Mucosa of descending colon (tissue), 3 donors: ENCODE measurements at regions not wholly inside any gene's neighbourhood (a gene's known extent, or its start where the extent isn't known, plus 50 kb on each side); places are given as distances from the start of the nearest gene placed in this dataset.
"Not testable (repeated sequence)": the region's sequence is repeated elsewhere in the genome, so short reads cannot be mapped to it uniquely, and the experiment has no call there.

ENCODE experiments used
- ATAC-seq: fragments of 200-7000 bp; cut with Tn5 transposase; one replicate; pipeline ENCODE4 v1.9.1; 2020; ENCODE audit warnings: mild to moderate bottlenecking, moderate library complexity
- DNase-seq, 3 donors: peaks; one replicate each; pipeline ENCODE4 v3.0.0-alpha.2; 2020
- H3K36me3 ChIP-seq: fragments of 200-600 bp; one replicate; pipeline ENCODE4 v1.8.0; 2021; ENCODE audit warnings: low read depth, mild to moderate bottlenecking
- H3K4me1 ChIP-seq: fragments of 200-600 bp; one replicate; pipeline ENCODE4 v1.8.0; 2021; ENCODE audit warnings: low read depth, mild to moderate bottlenecking
- H3K4me3 ChIP-seq: fragments of 200-600 bp; one replicate; pipeline ENCODE4 v1.8.0; 2021; ENCODE audit warnings: mild to moderate bottlenecking
- H3K9me3 ChIP-seq: fragments of 200-600 bp; one replicate; pipeline ENCODE4 v1.8.0; 2021; ENCODE audit warnings: mild to moderate bottlenecking
- intact Hi-C, 2 donors: fragments of 100-400 bp; cut with DNase I in 1 of 2; cut with micrococcal nuclease in 1 of 2; formaldehyde crosslinking; loops; one replicate each; pipeline versions ENCODE4 v1.11.0 to v1.11.1; 2022; cut with DNase I, micrococcal nuclease
- TF ChIP-seq, protein P1 (sequence below): fragments of 200-600 bp; IDR thresholded peaks from one replicate; pipeline ENCODE4 v1.8.0; 2022; ENCODE audit warnings: antibody characterized with exemption, mild to moderate bottlenecking
- donor health status: DM: no; HTN: no; CAD: no; lungs with moderate emphysema.
- donor health status: DM: no; HTN: no; CAD: no.
- donor health status: DM: no; HTN: yes; CAD: no.

DNA sequence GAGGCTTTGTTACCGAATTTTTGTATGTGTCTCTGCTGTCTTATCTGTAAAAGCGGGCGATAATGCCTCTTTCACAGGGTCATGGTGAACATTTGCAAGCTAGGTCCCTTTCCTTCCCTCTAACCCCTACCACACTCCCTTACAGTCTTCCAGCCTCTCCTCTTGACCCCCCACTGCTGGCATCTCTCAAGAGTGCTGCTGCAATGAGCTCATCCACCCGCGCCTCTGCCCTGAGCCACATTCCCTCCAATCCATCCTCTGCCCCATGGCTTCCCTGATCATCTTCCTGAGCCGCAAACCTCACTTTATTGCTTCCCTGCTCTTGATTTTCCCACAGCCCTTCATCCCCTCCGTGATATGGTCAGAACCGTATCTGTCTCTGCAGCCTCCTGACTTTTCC lies 343.6 kb downstream of the BCL11B start:
- TF ChIP-seq, protein P1, sequence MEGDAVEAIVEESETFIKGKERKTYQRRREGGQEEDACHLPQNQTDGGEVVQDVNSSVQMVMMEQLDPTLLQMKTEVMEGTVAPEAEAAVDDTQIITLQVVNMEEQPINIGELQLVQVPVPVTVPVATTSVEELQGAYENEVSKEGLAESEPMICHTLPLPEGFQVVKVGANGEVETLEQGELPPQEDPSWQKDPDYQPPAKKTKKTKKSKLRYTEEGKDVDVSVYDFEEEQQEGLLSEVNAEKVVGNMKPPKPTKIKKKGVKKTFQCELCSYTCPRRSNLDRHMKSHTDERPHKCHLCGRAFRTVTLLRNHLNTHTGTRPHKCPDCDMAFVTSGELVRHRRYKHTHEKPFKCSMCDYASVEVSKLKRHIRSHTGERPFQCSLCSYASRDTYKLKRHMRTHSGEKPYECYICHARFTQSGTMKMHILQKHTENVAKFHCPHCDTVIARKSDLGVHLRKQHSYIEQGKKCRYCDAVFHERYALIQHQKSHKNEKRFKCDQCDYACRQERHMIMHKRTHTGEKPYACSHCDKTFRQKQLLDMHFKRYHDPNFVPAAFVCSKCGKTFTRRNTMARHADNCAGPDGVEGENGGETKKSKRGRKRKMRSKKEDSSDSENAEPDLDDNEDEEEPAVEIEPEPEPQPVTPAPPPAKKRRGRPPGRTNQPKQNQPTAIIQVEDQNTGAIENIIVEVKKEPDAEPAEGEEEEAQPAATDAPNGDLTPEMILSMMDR: no peak
- H3K4me3 ChIP-seq: no peak overlapping the region
- ATAC-seq (no peak), DNase-seq (no peak)
- intact Hi-C loops: no loop called here
- H3K36me3 ChIP-seq: no peaks in the 10 kb centered on the region
- H3K4me1 ChIP-seq: no peaks in the 10 kb centered on the region
- H3K9me3 ChIP-seq: no peaks in the 10 kb centered on the region

GRCh38 chr14:98931126-98931525 lies 340.9 kb downstream of the BCL11B start:
- no peak for ATAC-seq
- no peak for DNase-seq
- H3K9me3 ChIP-seq: no peaks in the 10 kb centered on the region
- intact Hi-C loops: no loop called here
- H3K36me3 ChIP-seq: no peaks in the 10 kb centered on the region
- no peak overlapping the region for H3K4me3 ChIP-seq
- TF ChIP-seq, protein P1: no peak
- H3K4me1 ChIP-seq: no peaks in the 10 kb centered on the region

DNA sequence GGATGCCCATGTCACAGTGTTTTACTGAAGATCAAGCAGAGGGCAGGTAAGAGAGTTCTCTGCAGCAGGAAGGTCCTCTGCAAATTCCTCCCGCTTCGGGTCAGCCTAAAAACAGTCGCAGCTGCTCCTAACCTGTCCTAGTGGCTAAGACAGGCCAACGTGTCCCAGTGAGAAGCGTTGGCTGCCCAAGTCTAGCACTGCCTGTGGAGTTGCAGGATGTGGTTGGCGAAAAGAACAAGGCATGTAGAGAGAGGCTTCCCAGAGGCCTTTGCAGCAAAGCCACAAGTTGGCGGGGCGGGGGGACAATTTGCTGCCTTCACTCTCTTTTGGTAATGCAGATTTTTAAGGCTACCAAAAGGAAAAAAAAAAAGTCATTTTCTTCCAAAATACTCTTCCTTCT lies 340.1 kb downstream of the BCL11B start:
- no peaks in the 10 kb centered on the region for H3K36me3 ChIP-seq
- no peaks in the 10 kb centered on the region for H3K9me3 ChIP-seq
- DNase-seq: peak; percentile 54 to 72 (median 58)
- no peaks in the 10 kb centered on the region for H3K4me1 ChIP-seq
- peak; percentile 84 for ATAC-seq
- no peak overlapping the region for H3K4me3 ChIP-seq
- intact Hi-C loops: no loop called here
- TF ChIP-seq, protein P1: no peak

- ATAC-seq (no peak), DNase-seq (no peak)
- Histone ChIP-seq H3K4me3 (no peak overlapping the region), H3K9me3 (no peaks in the 10 kb centered on the region), H3K4me1 (no peaks in the 10 kb centered on the region), H3K36me3 (no peaks in the 10 kb centered on the region)
- intact Hi-C loops: no loop called here
- TF ChIP-seq, protein P1: no peak
Observed at GRCh38 chr14:98932431-98933325, 339.3 kb downstream of the BCL11B start.

DNA sequence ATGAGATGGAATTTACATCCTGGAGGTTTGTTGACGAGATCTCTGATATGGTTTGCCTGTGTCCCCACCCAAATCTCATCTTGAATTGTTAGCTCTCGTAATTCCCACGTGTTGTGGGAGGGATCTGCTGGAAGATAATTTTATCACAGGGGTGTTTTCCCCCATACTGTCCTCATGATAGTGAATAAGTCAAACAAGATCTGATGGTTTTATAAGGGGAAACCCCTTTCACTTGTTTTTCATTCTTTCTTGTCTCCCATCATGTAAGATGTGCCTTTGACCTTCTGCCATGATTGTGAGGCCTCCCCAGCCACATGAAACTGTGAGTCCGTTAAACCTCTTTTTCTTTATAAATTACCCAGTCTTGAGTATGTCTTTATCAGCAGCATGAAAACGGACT lies 337.4 kb downstream of the BCL11B start:
- H3K4me3 ChIP-seq, H3K9me3 ChIP-seq, intact Hi-C loops, H3K4me1 ChIP-seq, ATAC-seq, H3K36me3 ChIP-seq, DNase-seq: not testable (repeated sequence)

DNA sequence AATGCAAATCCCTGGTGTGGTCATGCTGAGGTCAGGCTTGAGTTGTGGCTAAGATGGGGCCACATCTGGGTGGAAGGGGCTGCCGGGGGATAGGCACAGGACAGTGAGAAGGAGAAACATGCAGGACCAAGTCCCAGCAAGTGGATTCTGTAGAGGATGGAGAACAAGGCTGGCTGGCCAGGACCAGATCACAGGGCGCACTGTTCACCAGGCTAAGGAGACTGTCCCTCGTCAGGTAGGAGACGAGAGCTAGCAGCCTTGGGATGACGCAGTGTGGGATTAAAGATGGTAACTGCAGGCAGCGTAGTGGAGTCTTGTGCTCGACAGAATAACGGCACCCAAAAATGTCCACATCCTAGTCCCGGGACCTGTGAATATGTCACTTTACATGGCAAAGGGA lies 336.1 kb downstream of the BCL11B start:
- ATAC-seq (no peak), DNase-seq (no peak)
- H3K4me1 ChIP-seq: no peaks in the 10 kb centered on the region
- TF ChIP-seq, protein P1: no peak
- intact Hi-C loops: no loop called here
- H3K36me3 ChIP-seq: no peaks in the 10 kb centered on the region
- H3K9me3 ChIP-seq: no peaks in the 10 kb centered on the region
- no peak overlapping the region for H3K4me3 ChIP-seq
